HG02642 (cell line): ENCODE measurements at regions not wholly inside any gene's neighbourhood (a gene's known extent, or its start where the extent isn't known, plus 50 kb on each side); places are given as distances from the start of the nearest gene placed in this dataset.
"Not testable (repeated sequence)": the region's sequence is repeated elsewhere in the genome, so short reads cannot be mapped to it uniquely, and the experiment has no call there.

Experiments
- ATAC-seq: cut with Tn5 transposase; IDR thresholded peaks from one replicate; pipeline ENCODE4 v1.9.1; 2021; ENCODE audit warnings: mild to moderate bottlenecking; ENCODE audit not compliant: unreplicated experiment, poor library complexity

- ATAC-seq: no peak
Observed at GRCh38 chr3:34678575-34678974, 880.1 kb downstream of the PDCD6IP start.

GRCh38 chr3:34679055-34679454 lies 880.6 kb downstream of the PDCD6IP start:
- not testable (repeated sequence) for ATAC-seq

DNA sequence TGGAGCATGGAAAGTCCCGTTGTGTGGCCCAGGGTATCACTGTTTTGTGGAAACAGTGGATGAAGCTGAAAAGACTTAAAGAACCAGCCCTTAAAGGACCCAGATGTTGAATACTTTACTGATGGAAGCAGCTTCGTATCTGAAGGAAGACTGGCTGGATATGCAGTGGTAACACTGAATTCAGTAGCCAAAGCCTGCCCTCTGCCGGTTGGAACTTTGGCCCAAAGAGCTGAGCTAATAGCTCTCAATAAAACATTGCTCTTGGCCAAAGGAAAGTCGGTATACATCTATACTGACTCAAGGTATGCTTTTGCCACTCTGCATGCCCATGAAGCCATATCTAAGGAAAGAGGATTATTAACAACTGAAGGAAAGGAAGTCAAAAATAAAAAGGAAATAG lies 885.4 kb downstream of the PDCD6IP start:
- ATAC-seq: no peak

- ATAC-seq: no peak
Observed at GRCh38 chr3:34686541-34686940, 888.1 kb downstream of the PDCD6IP start.

- ATAC-seq: no peak
Observed at GRCh38 chr3:34687671-34688070, 889.2 kb downstream of the PDCD6IP start.

DNA sequence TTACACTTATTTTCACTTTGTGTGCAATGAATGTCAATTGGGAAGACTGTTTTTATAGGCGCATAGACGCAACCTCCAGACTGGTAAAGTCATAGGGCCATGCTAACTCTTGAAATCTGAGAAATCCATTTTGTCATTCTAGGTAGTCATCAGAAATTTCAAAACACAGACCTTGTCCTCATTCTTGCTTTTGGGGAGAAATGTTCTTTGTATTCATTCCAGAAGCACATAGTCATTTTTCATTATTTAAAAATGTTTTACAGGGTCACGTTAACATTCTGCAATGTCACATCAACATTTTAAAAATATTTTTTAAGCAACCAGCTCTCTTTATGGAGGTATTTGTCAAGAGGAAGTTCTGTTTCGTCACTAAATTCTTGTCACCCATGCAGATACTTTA lies 898.4 kb downstream of the PDCD6IP start:
- ATAC-seq: no peak

GRCh38 chr3:34703053-34703452 lies 904.6 kb downstream of the PDCD6IP start:
- no peak for ATAC-seq

- ATAC-seq: no peak
Observed at GRCh38 chr3:34724916-34725499, 914.3 kb upstream of the ARPP21 start.

DNA sequence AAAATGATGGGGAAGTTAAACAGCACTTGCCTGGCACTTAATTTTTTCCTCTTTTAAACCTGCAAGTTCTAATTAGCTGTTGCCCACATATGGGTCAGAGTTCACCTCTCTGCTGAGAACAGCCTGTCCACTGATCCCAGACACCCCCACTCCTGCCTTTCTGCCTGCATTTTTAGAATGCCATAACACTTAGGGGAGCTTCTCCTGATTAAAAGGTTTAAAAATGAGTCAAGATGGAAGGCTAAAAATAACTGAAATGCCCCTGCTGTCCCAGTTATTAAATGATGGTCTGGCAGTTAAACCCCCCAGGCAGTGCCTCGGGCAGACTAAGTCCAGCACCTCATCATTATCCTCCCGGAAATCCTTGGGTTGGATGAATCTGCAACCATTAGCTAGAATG lies 913.6 kb upstream of the ARPP21 start:
- no peak for ATAC-seq

DNA sequence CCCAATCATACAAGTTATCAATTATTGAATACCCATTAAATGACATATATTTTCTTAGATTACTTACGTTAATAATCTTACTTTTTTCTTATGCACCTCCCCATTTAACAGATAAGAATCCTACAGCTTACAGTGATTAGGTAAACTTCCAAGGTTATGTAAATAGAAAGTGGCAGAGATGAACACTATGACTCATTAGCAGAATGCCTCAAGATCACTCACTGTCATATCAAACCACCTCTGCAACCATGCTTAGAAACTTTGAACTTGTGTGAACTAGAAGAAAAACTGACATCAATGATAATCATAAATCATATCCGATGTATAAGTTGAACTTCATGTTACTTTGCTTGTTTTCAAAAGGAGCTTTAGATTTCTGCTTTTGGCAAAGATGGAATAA lies 911.6 kb upstream of the ARPP21 start:
- no peak for ATAC-seq

- no peak for ATAC-seq
Observed at GRCh38 chr3:34742151-34742550, 897.2 kb upstream of the ARPP21 start.

DNA sequence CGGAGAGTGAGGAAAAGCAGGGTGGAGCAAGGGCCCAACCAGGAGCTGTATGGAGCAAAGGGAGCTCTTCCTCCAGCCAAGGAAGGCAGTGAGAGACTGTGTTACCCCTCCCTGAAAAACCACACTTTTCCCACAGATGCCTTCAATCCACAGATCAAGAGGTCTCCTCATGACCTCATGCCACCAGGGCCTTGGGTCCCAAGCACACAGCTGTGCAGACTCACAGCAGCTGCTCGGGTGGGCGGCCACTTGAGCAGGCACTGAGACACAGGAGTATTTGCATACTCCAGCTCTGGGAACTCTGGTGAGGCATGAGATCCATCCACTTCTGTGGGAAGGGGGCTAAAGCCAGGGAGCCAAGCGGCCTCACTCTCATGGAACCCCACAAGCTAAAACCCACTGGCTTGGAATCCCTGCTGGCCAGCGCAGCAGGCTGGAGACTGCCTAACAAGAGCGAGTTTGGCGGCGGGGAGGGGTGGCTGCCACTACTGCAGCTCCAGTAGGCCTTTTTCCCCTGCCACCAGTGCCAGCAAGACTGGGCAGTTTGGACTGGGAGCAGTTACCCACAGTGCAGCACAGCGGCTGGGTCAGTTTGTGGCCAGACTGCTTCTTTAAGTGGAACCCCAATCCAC lies 880.6 kb upstream of the ARPP21 start:
- ATAC-seq: no peak

DNA sequence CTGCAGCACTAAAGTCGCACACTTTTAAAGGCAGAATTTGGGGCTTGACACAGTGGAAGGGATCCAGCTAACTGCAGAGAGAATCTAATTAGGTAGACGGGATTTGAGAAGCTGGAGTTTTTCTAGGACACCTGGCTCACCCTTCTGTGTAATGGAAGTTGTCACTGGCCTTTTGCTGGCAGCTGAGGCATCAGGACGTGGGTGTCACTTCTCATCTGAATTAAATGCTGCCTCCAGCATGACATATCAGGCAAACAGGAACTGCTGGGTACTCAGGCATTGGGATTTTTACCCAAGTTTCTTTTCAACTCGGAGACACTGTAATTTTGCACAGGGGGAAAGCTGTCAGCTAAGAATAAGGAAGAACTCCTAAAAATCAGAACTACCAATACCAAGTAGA lies 861.9 kb upstream of the ARPP21 start:
- no peak for ATAC-seq

GRCh38 chr3:34779092-34779491 lies 860.2 kb upstream of the ARPP21 start:
- no peak for ATAC-seq

GRCh38 chr3:34780294-34780693 lies 859.0 kb upstream of the ARPP21 start:
- ATAC-seq: no peak

DNA sequence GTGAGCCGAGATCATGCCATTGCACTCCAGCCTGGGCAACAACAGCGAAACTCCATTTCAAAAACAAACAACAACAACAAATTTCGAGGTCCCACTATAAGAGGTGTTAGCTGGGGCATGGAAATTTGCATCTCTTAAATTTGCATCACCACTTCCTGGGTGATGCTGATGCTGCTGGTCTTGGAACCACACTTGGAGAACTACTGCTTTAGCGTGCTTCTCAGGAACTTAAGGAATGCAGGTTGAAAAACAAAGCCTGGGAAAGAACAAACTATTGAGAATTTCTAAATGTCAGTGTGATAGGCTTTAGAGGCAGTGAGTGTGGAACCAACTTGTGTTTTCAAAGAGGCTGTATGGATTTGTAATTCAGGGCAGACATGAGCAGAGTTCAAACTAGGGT lies 858.4 kb upstream of the ARPP21 start:
- ATAC-seq: no peak

GRCh38 chr3:34782871-34783270 lies 856.5 kb upstream of the ARPP21 start:
- ATAC-seq: no peak

- no peak for ATAC-seq
Observed at GRCh38 chr3:34783876-34784275, 855.4 kb upstream of the ARPP21 start.

DNA sequence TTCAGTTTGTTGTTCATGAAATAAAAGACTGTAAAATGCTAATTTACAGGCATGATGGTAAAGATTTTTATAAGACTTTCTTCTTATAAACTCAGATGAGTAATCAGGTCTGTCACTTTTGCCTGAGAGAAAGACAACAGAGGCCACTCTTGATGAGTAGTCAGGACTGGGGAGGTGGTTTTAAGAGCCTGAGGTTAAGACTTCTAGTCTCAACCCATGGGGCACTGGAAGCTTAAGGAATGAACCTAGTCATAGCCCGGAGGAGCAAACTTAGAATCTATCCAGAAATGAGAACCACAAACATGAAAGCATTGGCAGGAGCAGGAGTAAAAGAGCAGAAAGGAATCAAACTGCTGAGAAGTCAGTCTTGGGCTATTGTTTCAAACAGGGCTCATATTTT lies 846.3 kb upstream of the ARPP21 start:
- ATAC-seq: no peak

GRCh38 chr3:34807611-34808010 lies 831.7 kb upstream of the ARPP21 start:
- ATAC-seq: no peak

DNA sequence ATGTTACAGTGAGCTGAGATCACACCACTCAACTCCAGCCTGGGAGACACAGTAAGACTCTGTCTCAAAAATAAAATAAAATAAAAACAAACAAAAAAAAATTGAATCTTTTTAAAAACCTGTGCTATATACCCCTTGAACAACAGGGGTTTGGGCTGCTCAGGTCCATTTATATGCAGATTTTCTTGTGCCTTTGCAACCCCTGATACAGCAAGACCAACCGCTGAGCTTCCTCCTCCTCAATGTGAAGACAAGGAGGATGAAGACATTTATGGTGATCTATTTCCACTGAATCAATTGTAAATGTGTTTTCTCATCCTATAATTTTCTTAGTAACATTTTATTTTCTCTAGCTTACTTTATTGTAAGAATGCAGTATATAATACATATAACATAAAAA lies 831.0 kb upstream of the ARPP21 start:
- no peak for ATAC-seq

- no peak for ATAC-seq
Observed at GRCh38 chr3:34828847-34829246, 810.5 kb upstream of the ARPP21 start.
